ENCODE measurements at regions not wholly inside any gene's neighbourhood (a gene's known extent, or its start where the extent isn't known, plus 50 kb on each side); places are given as distances from the start of the nearest gene placed in this dataset.

- TF ChIP-seq CTCF (IDR thresholded peaks at IDR 0.05; ENCODE audit: low read depth, low read length, poor library complexity, severe bottlenecking) (no peak), EZH2phosphoT487 (IDR thresholded peaks at IDR 0.05; ENCODE audit: borderline replicate concordance, low read length) (no peak)
Observed at GRCh38 chr18:78709261-78709809, 270.3 kb upstream of the SALL3 start.
